GM12872 (cell line): ENCODE measurements at regions not wholly inside any gene's neighbourhood (a gene's known extent, or its start where the extent isn't known, plus 50 kb on each side); places are given as distances from the start of the nearest gene placed in this dataset.

Experiments used
- TF ChIP-seq, protein P1 (sequence below): IDR thresholded peaks from 3 replicates; pipeline ENCODE4 v1.5.1; 2011; ENCODE audit warnings: low read depth, mild to moderate bottlenecking, low read length, moderate library complexity; ENCODE audit not compliant: insufficient read depth

DNA sequence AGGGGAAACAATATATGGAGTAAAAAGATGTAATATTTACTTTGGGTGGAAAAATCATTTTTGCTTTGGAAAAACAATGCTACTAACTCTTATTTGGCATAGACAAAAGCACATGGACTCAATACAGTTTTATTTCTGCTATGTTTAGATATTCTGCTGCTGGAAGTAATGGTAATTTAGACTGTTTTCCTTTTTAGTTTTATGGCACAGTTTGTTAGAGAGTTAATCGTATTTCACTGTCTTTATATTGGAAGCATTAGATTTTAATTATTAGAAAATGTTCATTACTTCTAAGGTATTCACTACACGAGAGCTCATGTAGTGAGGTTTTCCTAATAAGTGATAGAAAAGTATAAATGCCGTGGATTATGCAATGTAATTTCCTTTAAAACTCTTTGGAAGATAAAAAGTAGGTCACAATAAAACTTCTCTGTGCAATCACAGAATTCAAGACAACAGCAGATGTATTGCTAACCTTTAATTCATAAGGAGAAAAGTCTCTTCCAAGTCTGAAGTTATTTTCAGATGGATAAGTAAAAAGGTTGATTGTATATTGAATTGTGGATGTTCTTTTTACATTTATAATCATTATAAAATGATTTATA, 851.8 kb downstream of the TMTC2 start:
- TF ChIP-seq, protein P1, sequence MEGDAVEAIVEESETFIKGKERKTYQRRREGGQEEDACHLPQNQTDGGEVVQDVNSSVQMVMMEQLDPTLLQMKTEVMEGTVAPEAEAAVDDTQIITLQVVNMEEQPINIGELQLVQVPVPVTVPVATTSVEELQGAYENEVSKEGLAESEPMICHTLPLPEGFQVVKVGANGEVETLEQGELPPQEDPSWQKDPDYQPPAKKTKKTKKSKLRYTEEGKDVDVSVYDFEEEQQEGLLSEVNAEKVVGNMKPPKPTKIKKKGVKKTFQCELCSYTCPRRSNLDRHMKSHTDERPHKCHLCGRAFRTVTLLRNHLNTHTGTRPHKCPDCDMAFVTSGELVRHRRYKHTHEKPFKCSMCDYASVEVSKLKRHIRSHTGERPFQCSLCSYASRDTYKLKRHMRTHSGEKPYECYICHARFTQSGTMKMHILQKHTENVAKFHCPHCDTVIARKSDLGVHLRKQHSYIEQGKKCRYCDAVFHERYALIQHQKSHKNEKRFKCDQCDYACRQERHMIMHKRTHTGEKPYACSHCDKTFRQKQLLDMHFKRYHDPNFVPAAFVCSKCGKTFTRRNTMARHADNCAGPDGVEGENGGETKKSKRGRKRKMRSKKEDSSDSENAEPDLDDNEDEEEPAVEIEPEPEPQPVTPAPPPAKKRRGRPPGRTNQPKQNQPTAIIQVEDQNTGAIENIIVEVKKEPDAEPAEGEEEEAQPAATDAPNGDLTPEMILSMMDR: no peak

DNA sequence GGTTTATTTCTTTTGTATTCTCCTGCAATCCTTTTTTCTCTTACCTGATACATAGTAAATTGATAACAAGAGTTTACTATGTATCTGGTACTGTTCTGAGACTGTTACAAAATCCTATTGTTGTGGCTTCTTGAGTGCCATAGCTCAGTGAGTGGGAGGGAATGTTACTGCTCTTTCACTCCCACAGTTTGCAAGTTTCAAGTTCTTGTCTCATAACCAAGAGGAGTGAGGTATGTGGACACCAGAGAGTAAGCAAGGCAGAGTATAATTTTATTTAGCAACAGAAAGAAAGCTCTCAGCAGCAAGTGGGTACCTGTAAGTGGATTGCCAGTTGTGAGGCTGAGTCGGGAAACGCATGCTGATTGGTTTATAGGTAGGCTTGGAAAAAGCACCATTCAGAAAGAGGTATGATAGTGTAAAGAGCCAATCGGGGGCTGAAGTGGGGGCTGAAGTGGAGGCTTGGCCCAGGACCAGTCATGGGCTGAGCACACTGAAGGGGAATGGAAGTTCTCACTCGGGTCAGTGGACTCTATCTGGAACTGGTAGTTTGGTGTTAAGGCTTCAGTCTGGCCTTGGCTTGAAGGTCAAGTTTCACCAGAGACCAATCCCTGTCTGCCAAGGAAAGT, 850.8 kb downstream of the TMTC2 start:
- TF ChIP-seq, protein P1: no peak

- TF ChIP-seq, protein P1: no peak
These were observed 849.8 kb downstream of the TMTC2 start for GRCh38 chr12:83536496-83536895.

DNA sequence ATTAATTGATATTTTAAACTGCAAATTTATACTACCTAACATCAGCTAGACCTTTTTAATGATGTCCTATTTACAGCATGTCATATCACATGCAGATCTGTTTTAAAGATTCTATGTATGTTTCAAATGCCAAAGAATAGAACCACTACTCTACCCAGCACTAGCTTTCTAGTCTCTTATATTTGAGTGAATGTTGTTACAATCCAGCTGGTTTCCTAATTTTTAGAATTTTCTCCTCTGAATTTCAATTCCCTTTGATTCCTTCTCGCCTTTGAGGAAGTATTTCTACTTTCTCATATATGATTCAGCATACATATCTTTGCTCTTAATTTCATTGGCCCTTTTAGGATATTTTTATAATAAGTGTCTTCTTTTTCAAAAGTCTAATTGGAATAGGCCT, 841.9 kb downstream of the TMTC2 start:
- TF ChIP-seq, protein P1: no peak

DNA sequence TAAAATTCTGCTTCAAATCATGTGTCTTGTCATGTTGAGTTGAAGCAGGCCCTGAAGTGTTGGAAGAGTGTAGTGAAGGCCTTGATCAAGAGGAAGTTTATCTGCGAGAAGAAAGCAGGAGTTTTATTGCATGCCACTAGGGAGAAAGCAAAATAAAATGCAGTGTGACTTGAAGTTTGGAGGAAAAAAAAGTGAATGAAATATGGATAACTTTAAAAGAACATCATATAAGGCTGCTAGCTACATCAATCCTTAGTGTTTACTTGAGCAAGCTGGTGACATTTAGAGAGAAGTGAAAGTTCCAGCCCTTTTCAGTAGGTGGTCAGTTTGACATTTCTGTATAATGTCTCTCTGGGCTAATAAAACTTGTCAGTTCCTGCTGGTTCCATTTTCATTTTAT, 841.1 kb downstream of the TMTC2 start:
- TF ChIP-seq, protein P1: no peak

DNA sequence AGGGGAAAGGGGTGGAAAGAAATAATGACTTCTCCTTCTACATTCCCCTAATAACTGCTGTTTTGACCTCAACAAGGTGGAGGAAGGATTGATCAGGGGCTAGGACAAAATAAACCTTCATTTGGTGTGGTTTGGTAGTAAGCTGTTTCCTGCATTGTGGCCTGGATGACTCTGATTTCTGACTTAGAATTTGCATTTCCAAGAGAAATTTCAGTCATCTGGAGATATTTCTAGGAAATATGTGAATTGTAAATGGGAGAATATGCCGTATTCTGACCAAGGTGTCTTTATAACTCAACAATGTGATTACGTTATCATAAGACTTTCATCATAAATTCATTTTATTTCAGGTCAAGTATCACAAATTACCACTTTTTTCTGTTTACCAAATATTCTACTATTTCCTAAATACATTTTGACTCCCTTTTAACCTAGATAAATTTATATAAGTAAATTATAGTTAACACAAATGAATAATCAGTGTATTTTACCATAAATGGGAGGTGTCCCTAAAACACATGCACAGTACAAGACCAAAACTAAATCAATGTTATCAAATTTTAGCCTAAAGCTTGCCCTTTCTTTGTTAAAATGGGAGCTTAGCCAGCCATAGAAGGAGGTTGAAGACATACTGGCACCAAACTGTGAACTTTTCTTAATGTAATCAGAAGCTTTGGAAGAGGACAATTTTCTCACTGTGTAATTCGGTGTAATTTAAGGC, 828.8 kb downstream of the TMTC2 start:
- TF ChIP-seq, protein P1: no peak

DNA sequence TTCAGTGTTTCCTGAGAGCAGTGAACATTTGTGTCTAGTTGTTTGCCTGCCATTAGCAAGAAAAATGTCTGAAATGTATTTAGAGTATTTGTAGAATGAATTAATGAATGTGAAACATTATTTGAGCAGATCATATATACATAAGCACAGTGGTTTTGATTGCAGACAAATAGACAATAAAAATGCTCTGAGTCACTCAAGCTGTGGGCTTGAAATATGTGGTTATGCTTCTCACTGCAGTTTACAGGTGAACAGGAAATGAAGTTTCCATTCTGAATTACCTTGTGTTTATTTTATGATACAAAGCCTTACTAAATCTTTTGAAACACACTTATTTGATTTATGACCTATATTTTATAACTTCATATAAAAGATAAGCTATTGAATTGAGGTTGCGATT, 827.7 kb downstream of the TMTC2 start:
- TF ChIP-seq, protein P1: no peak
